ENCODE measurements at regions not wholly inside any gene's neighbourhood (a gene's known extent, or its start where the extent isn't known, plus 50 kb on each side); places are given as distances from the start of the nearest gene placed in this dataset.
"Not testable (repeated sequence)": the region's sequence is repeated elsewhere in the genome, so short reads cannot be mapped to it uniquely, and the experiment has no call there.

- TF ChIP-seq CTCF (IDR thresholded peaks at IDR 0.05) = no peak
- DNase-seq (ENCODE audit: low spot score) (no peak), ATAC-seq (ENCODE audit: low FRiP score) (peak; percentile 85)
These were observed 708.9 kb downstream of the NTRK3 start for GRCh38 chr15:87547470-87548181.

GRCh38 chr15:87538327-87538834, 718.2 kb downstream of the NTRK3 start:
- no peak for TF ChIP-seq CTCF (IDR thresholded peaks at IDR 0.05)
- no peak for ATAC-seq (ENCODE audit: low FRiP score)
- no peak for DNase-seq (ENCODE audit: low spot score)

GRCh38 chr15:87537295-87537694, 719.2 kb downstream of the NTRK3 start:
- no peak for TF ChIP-seq CTCF (IDR thresholded peaks at IDR 0.05)
- DNase-seq (ENCODE audit: low spot score) = no peak
- ATAC-seq (ENCODE audit: low FRiP score) = no peak

- not testable (repeated sequence) for ATAC-seq (ENCODE audit: low FRiP score)
These were observed 722.9 kb downstream of the NTRK3 start for GRCh38 chr15:87533637-87534036.

GRCh38 chr15:87528873-87529272, 727.7 kb downstream of the NTRK3 start:
- no peak for TF ChIP-seq CTCF (IDR thresholded peaks at IDR 0.05)
- ATAC-seq (ENCODE audit: low FRiP score) (no peak), DNase-seq (ENCODE audit: low spot score) (no peak)

More at GRCh38 chr15:87533637-87534036, 722.9 kb downstream of the NTRK3 start:
- not testable (repeated sequence) for DNase-seq (ENCODE audit: low spot score)

GRCh38 chr15:87527875-87528274, 728.7 kb downstream of the NTRK3 start:
- TF ChIP-seq CTCF (IDR thresholded peaks at IDR 0.05) = no peak
- peak; percentile 13 for ATAC-seq (ENCODE audit: low FRiP score)
- DNase-seq (ENCODE audit: low spot score) = no peak

GRCh38 chr15:87527416-87527815, 729.1 kb downstream of the NTRK3 start:
- ATAC-seq (ENCODE audit: low FRiP score) = peak; percentile 92
- DNase-seq (ENCODE audit: low spot score) = no peak
- no peak for TF ChIP-seq CTCF (IDR thresholded peaks at IDR 0.05)

Measured in omental fat pad (tissue), 3 donors.